DMS153 treated with DMSO at 0.1 percent for 48 hours (cell line): ENCODE measurements at regions not wholly inside any gene's neighbourhood (a gene's known extent, or its start where the extent isn't known, plus 50 kb on each side); places are given as distances from the start of the nearest gene placed in this dataset.
"Not testable (repeated sequence)": the region's sequence is repeated elsewhere in the genome, so short reads cannot be mapped to it uniquely, and the experiment has no call there.

Source experiments
- DNase-seq: peaks from one replicate; lab custom pipeline; 2025; ENCODE audit not compliant: unreplicated experiment; lab: John Stamatoyannopoulos, UW

DNA sequence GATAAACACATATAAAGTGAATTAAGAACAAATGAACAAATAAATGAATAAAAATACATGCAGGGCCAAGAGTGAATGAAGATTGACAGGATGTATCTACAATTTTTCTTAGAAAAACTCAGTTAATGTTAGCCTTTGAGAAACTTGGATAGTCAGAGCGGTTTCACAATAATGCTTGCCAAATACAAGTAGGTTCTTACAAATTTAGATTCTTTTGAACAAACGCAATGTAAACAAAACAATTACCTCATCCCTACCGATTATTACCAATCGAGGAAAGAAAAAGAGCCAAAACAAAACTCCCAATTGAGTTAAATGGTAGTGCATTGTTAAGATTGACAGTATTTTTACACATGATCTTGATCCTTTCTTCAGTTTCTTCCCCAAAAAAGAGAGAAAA, 176.9 kb upstream of the DEPDC1 start:
- DNase-seq: no peak

DNA sequence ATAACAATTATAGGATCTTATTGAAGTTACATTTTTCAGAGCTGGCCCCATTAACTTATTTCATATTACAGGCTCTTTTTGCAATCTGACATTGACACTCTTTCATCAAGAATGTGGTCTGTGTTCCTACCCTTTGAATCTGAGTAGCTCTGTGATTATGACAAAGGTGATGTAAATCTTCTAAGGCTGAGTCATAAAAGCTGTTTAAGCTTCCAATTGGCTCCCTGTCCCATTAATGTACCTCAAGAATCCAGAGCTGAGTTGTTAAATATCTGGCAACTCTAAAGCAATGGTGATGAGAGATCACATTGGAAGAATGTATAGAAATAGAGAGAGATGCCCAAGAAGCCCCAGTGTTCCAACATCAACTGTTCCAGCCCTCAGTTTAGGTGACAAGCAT, 178.5 kb upstream of the DEPDC1 start:
- DNase-seq: no peak

- no peak for DNase-seq
Observed at GRCh38 chr1:68677684-68678351, 180.9 kb upstream of the DEPDC1 start.

DNA sequence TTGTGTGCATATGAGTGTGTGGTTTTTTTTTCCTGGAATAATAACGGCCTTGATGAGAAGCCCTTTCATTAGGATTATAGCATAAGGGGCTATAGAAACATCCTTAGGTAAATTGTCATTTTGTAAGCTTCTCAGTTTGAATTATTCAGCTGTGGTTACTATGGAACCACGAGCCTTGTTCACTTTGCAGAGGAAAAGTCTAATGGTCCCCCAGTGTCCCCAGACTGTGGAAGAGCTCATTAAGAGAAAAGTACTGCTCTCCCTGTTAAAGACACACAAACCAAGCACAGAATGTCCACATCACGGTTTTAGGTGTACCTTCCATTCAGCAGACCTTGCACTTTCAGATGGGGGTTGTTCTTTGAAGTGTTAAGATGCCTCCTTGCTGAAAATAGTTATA, 199.3 kb upstream of the DEPDC1 start:
- no peak for DNase-seq

- no peak for DNase-seq
Observed at GRCh38 chr1:68703921-68704354, 207.1 kb upstream of the DEPDC1 start.

DNA sequence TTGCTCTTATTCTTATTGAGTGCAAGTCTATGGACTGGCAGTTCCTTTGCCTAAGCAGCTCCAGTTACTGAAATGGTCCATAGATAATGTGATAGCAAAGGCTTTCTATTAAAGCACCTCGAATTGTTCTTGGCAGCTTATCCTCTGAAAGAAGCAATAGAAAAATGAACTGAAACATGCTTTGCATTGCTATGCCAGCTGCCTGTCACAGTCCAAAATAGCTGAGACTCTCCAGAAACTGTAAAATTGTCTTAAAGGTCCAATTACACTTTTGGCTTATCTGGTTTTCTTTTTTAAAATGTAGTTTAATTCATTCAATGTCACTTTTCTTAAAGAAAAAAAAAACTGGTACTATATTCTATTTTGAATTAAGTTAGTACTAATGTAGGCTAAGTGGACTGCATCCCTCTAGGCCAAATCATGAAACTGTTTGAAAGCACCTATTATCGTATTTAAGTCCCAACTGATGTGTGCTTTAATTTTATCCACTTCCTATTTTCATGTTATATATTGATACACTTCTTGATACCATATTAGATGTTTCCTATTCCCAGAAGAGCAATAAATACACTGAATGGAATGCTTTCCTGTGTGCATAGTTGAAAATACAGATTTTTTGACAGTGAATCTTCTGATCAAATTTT, 208.0 kb upstream of the DEPDC1 start:
- no peak for DNase-seq

DNA sequence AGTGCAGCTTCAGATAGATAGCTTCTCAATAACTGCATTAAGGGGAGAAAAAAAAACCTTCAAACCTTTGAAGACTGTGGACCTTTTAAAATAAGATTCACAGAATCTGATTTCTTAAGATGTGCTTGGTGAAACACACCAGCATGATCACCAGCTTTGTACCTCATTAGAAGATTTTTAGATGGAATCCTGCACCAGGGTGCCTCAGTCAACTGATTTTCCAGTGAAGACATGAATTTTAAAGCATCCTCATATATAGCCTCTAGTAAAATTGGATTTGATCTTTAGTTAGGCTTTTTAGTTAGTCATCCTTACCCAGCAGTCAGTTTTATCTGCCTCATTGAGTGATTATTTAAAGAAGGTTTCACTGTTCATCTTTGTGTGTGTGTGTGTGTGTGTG, 208.6 kb upstream of the DEPDC1 start:
- no peak for DNase-seq

DNA sequence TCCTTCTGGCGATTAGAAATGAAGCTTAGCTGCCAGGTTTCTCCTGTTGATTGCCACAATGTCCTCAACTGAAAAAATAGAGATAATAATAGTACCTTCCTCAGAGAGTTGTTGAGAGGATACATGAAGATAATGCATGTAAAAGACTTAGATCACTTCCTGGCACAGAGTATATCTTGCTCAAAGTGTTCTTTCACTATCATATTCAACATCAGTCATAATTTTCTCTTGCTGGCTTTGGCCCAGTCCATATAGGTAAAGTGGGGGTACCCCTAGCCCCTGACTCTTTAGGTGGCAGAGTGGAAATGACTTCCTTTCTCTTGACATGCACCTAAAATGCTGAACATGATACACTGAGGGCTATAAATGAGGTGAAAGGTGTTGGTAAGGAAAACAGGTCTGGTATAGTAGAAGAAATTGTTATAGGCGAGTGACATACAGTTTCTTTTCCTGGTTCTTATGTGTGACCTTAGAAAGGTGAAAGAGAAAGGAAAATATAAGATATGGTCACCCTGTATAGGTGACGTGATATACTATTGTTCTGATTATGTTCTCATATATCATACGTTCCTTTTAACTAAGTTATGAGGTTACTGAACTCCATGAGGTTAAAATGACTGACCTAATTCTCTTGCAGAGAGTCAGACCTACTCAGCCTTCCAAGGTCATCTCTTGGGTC, 209.9 kb upstream of the DEPDC1 start:
- DNase-seq: no peak

- no peak for DNase-seq
Observed at GRCh38 chr1:68717330-68717729, 220.4 kb upstream of the DEPDC1 start.

DNA sequence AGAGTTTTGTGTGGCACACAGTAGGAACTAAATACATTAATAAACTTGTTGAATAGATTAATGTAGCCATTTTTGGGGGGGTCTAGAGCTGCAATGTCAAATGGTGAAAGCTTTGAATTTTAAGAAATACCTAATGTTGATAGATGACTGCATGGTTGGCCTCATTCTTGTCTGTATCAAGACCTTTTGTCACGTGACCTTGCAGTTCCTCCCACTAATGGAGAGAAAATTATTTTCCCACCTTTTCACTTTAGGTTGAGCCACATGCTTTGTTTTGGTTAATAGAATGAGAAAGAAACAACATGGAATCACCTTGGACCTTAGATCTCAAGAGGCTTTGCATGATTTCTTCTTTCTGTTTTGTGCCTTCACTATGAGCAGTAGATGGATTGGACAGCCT, 223.6 kb upstream of the DEPDC1 start:
- DNase-seq: no peak

DNA sequence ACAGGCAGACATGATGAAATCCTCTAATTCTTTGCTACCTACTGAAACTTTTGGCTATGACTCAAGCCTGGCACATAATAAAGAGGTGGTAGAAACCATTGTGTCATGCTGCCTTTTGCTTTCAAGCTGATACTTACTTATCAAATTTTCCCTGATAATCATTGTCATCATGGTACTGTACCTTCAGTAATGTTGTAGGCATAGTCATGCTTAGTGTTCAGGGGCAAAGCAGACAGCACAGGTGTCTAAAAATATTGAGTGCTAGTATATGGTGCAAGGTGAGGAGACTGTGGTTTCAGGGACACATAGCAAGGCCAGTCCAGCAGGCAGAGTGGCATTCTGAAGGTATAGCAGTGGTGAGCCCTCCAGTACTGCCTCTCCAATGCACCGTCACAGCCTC, 226.9 kb upstream of the DEPDC1 start:
- DNase-seq: no peak

DNA sequence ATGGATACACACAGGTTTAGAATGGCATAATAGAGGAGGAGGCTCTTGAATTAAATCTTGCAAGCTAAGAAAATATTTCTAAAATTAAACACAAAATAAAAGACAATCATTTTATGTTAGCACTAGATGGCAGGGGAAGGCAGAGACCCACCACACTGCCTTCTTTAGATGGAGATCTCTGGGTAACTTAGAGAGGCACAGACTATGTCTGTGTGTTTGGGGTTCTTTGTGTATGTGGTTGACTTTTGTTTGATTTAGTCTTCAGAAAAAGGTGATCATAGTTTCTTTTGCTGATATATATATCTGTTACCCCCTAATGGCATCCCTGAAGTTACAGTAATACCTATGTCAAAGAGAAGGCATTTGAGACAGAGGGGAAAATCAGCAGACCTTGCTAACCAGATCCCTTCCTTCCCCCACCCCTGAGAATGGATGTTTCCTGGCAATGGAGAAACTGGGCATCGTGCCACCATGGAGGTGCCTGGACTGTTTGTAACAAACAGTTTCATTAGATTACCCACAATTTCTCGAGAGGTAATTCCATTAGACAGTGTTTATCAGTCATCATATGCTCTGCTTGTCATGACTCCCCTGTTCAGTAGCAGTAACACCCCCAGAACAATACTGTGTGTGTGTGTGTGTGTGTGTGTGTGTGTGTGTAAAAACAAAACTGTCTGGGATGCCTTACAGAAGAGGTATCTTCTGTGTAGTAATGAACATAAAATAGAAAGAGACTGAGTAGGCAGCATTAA, 228.3 kb upstream of the DEPDC1 start:
- DNase-seq: peak; percentile 59

DNA sequence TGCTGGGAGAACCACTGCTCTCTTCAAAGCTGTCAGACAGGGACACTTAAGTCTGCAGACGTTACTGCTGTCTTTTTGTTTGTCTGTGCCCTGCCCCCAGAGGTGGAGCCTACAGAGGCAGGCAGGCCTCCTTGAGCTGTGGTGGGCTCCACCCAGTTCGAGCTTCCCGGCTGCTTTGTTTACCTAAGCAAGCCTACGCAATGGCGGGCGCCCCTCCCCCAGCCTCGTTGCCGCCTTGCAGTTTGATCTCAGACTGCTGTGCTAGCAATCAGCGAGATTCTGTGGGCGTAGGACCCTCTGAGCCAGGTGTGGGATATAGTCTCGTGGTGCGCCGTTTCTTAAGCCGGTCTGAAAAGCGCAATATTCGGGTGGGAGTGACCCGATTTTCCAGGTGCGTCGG, 242.6 kb upstream of the DEPDC1 start:
- DNase-seq: not testable (repeated sequence)

GRCh38 chr1:68745011-68745410, 248.1 kb upstream of the DEPDC1 start:
- no peak for DNase-seq

GRCh38 chr1:68745451-68745850, 248.6 kb upstream of the DEPDC1 start:
- no peak for DNase-seq

- DNase-seq: no peak
Observed at GRCh38 chr1:68746378-68746777, 249.5 kb upstream of the DEPDC1 start.

DNA sequence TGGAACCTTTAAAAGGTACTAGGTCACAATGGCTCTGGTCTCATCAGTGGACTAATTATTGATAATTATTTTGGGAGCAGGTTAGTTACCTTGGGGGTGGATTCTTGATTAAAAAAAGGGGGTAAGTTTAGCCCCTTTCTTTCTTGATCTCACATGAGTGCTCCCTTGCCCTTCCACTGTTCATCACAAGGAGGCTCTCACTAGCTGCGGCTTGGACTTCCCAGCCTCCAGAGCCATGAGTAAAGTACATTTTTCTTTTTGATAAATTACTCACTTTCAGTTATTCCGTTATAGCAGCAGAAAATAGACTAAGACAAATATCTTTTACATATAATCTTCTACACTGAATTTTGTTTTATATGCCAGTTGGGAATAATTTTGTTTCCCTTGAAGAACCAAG, 254.8 kb upstream of the DEPDC1 start:
- no peak for DNase-seq

- DNase-seq: no peak
Observed at GRCh38 chr1:68758666-68759209, 261.9 kb upstream of the DEPDC1 start.

- no peak for DNase-seq
Observed at GRCh38 chr1:68767941-68768340, 271.1 kb upstream of the DEPDC1 start.

DNA sequence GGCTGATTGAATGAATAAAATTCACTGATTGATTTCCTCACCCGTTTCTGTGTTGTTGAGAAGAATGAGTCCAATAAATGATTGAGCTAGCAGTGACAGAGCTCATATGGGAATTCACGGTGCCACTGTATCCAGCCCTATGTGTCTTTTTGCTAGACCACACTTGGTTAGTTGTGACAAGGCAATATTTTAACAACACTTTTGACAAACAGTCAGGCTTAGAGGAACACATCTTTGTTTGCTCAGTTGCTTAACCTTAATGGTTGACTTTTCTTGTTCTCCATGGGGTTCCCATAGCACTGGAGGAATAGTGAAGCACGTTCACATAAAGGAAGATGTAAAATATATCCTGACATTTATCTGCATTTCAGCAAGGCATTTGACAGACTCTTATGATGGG, 273.9 kb upstream of the DEPDC1 start:
- no peak for DNase-seq

DNA sequence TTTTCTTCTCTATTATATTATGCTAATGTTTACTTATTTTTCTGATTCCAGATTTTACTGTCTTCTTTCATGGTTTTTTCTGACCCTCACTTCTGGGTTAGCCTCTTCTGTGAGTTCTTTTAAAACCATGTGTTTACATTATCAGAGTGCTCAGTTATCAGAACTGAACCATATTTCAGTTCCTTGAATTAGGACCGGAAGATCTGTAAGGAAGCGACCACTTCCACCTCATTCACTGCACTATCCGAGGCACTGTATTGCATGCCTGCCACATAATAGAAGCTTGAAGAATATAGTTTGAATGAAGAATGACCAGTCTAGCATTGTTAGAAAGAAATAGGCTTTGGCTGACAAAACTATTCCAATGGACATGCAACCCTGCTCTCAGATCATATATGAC, 281.0 kb upstream of the DEPDC1 start:
- DNase-seq: no peak
